GM23248 (cell line): ENCODE measurements at regions not wholly inside any gene's neighbourhood (a gene's known extent, or its start where the extent isn't known, plus 50 kb on each side); places are given as distances from the start of the nearest gene placed in this dataset.
A peak's percentile ranks its signal among the peaks of the same experiment; 100 is the strongest.

Experiments
- DNase-seq: peaks from one replicate; pipeline ENCODE4 v3.0.0-alpha.2; 2015
- H2AFZ ChIP-seq: fragments of 200-600 bp; sonication (generic); 2 replicates; pipeline ENCODE4 v1.6.1; 2016; ENCODE audit warnings: antibody characterized with exemption
- H3F3A ChIP-seq: fragments of 200-600 bp; sonication (generic); 2 replicates; pipeline ENCODE4 v1.6.1; 2016; ENCODE audit warnings: mild to moderate bottlenecking, antibody characterized with exemption, mixed run types; ENCODE audit not compliant: insufficient read depth
- H3K27ac ChIP-seq: fragments of 200-600 bp; sonication (generic); 2 replicates; pipeline ENCODE4 v1.5.1; 2016; ENCODE audit warnings: mild to moderate bottlenecking
- H3K27me3 ChIP-seq: fragments of 200-600 bp; sonication (generic); replicated peaks from 2 replicates; pipeline ENCODE4 v1.6.1; 2016; ENCODE audit warnings: mild to moderate bottlenecking; ENCODE audit not compliant: insufficient read depth
- H3K36me3 ChIP-seq: fragments of 200-600 bp; sonication (generic); 2 replicates; pipeline ENCODE4 v1.6.1; 2016; ENCODE audit warnings: low read depth, mild to moderate bottlenecking
- H3K4me1 ChIP-seq: fragments of 200-600 bp; sonication (generic); 2 replicates; pipeline ENCODE4 v1.6.1; 2016; ENCODE audit warnings: mild to moderate bottlenecking; ENCODE audit not compliant: insufficient read depth
- H3K4me2 ChIP-seq: fragments of 200-600 bp; sonication (generic); one replicate; pipeline ENCODE4 v1.6.1; 2016; ENCODE audit warnings: mild to moderate bottlenecking; ENCODE audit not compliant: unreplicated experiment
- H3K4me3 ChIP-seq: fragments of 200-600 bp; sonication (generic); 2 replicates; pipeline ENCODE4 v1.5.1; 2016; ENCODE audit warnings: mild to moderate bottlenecking
- H3K79me2 ChIP-seq: fragments of 200-600 bp; sonication (generic); 2 replicates; pipeline ENCODE4 v1.6.1; 2016; ENCODE audit warnings: mild to moderate bottlenecking; ENCODE audit not compliant: insufficient read depth
- H3K9ac ChIP-seq: fragments of 200-600 bp; sonication (generic); 2 replicates; pipeline ENCODE4 v1.6.1; 2016; ENCODE audit warnings: mild to moderate bottlenecking
- H3K9me2 ChIP-seq: fragments of 200-600 bp; sonication (generic); 2 replicates; pipeline ENCODE4 v1.6.1; 2016; ENCODE audit warnings: mixed run types, mild to moderate bottlenecking, moderate library complexity; ENCODE audit not compliant: insufficient read depth
- H3K9me3 ChIP-seq: fragments of 200-600 bp; sonication (generic); one replicate; pipeline ENCODE4 v1.6.1; 2017; ENCODE audit warnings: low read depth
- H4K20me1 ChIP-seq: fragments of 200-600 bp; sonication (generic); 2 replicates; pipeline ENCODE4 v1.6.0; 2016; ENCODE audit not compliant: insufficient read depth
- EZH2 ChIP-seq: fragments of 200-600 bp; sonication (generic); IDR thresholded peaks from 2 replicates; pipeline ENCODE4 v1.6.1; 2018; ENCODE audit warnings: antibody characterized with exemption, mild to moderate bottlenecking; ENCODE audit not compliant: insufficient read depth, poor library complexity, severe bottlenecking
- EZH2phosphoT487 ChIP-seq: fragments of 200-600 bp; sonication (generic); IDR thresholded peaks from 2 replicates; pipeline ENCODE4 v1.6.1; 2018; ENCODE audit warnings: antibody characterized with exemption, moderate library complexity, mild to moderate bottlenecking, low read depth; ENCODE audit not compliant: insufficient read depth
- WGBS, 2 experiments: methylation state at CpG; one replicate each; pipeline ENCODE4 v1.1.6; 2015 to 2017; ENCODE audit warnings: low lambda C conversion rate in 2 of 2, low coverage in 1 of 2; ENCODE audit errors: missing lambda C conversion rate in 2 of 2; 5-methylcytosine and 5-hydroxymethylcytosine counted together
- in situ Hi-C: fragments of 300-500 bp; cut with MboI; formaldehyde crosslinking; loops from 2 replicates; pipeline ENCODE4 v1.15.0; 2020

DNA sequence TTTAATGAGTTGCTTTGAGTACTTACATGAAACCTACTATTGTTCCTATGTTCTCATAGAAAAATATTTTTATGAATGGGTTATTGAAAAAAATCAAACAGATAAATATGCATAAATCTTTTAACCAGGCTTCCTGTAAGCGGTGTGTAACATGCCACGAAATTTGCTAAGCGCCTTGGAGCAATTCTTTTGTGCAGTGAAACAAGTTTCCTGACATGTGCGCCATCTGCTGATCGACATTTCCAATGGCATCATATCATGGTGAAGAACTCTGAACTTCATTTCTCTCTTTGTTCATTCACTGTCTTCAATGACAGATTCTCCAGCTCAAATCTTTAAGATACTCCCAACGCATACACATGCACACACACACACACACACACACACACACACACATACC, 145.6 kb upstream of the NAV3 start:
- Histone ChIP-seq H3K4me2 (peak overlapping the region; percentile 81), H3K79me2 (no peaks in the 10 kb centered on the region), H3K4me3 (peak overlapping the region; percentile 47), H3F3A (0 out of 2 replicates have a peak, but pooled peaks cover 6% of the 10 kb centered on the region), H3K9ac (peak overlapping the region; percentile 38), H4K20me1 (no peaks in the 10 kb centered on the region), H3K27me3 (no peaks in the 10 kb centered on the region), H3K4me1 (peaks cover 10% of the 10 kb centered on the region; the same call in 1 of the 2 replicates), H3K36me3 (no peaks in the 10 kb centered on the region), H3K9me3 (no peaks in the 10 kb centered on the region), H3K9me2 (no peaks in the 10 kb centered on the region), H2AFZ (peak overlapping the region; percentile 77), H3K27ac (no peak overlapping the region)
- TF ChIP-seq EZH2 (no peak), EZH2phosphoT487 (no peak)
- peak; percentile 90 for DNase-seq
- in situ Hi-C loops: loop anchor here (10.0 to 25.0 kb wide), 3 partner anchors 373 to 650 kb away; no protein-coding TSS in a partner anchor
- 5 to 7% methylated on average over 6 of the region's 6 CpGs for WGBS, 2 experiments

DNA sequence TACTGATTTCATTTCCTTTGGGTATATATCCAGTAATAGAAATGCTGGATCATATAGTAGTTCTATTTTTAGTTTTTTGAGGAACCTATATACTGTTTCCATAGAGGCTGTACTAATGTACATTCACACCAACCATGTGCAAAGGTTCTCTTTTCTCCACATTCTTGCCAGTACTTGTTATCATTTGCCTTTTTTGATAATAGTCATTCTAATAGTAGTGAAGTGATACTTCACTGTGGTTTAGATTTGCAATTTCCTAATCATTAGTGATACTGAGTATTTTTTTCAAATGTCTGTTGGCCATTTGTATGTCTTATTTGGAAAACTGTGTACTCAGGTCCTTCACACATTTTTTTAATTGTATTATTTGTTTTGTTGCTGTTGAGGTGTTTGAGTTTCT, 148.2 kb upstream of the NAV3 start:
- Histone ChIP-seq H3K4me3 (no peak overlapping the region), H3K36me3 (no peaks in the 10 kb centered on the region), H3K79me2 (no peaks in the 10 kb centered on the region), H3K27me3 (no peaks in the 10 kb centered on the region), H3K9ac (no peak overlapping the region), H3K27ac (no peak overlapping the region), H3K4me2 (no peak overlapping the region), H3K9me3 (no peaks in the 10 kb centered on the region), H3K9me2 (no peaks in the 10 kb centered on the region), H2AFZ (no peak overlapping the region), H3K4me1 (peaks cover 4% of the 10 kb centered on the region; the same call in 1 of the 2 replicates), H3F3A (no peaks in the 10 kb centered on the region), H4K20me1 (no peaks in the 10 kb centered on the region)
- no peak for DNase-seq
- in situ Hi-C loops: loop anchor here (10.0 to 25.0 kb wide), 3 partner anchors 370 to 648 kb away; no protein-coding TSS in a partner anchor
- no peak for TF ChIP-seq EZH2phosphoT487
- no peak for TF ChIP-seq EZH2

DNA sequence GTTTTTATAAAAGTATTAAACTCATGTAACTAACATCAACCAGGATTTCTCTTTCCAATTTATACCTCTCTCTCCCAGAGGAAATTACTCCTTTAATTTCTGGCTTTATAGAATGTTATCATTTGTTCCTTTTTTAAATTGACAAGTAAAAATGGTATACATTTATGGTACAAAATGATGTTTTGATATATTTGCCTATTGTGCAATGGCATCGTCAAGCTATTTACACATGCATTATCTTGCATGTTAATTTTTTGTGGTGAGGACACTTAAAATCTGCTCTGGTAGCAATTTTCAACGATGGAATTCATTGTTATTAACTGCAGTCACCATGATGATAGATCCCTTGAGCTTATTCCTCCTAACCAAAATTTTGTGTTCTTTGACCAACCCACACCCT, 149.0 kb upstream of the NAV3 start:
- H2AFZ ChIP-seq: no peak overlapping the region
- H3K79me2 ChIP-seq: no peaks in the 10 kb centered on the region
- no peaks in the 10 kb centered on the region for H3K9me2 ChIP-seq
- no peaks in the 10 kb centered on the region for H3F3A ChIP-seq
- H3K4me2 ChIP-seq: no peak overlapping the region
- no peaks in the 10 kb centered on the region for H4K20me1 ChIP-seq
- H3K9me3 ChIP-seq: no peaks in the 10 kb centered on the region
- H3K36me3 ChIP-seq: no peaks in the 10 kb centered on the region
- H3K4me3 ChIP-seq: no peak overlapping the region
- H3K27ac ChIP-seq: no peak overlapping the region
- peaks cover 4% of the 10 kb centered on the region; the same call in 1 of the 2 replicates for H3K4me1 ChIP-seq
- H3K9ac ChIP-seq: no peak overlapping the region
- 58 to 73% methylated on average over 2 of the region's 2 CpGs for WGBS, 2 experiments
- no peaks in the 10 kb centered on the region for H3K27me3 ChIP-seq
- TF ChIP-seq EZH2: no peak
- TF ChIP-seq EZH2phosphoT487: no peak
- in situ Hi-C loops: loop anchor here (10.0 to 25.0 kb wide), 3 partner anchors 369 to 647 kb away; no protein-coding TSS in a partner anchor
- DNase-seq: no peak

DNA sequence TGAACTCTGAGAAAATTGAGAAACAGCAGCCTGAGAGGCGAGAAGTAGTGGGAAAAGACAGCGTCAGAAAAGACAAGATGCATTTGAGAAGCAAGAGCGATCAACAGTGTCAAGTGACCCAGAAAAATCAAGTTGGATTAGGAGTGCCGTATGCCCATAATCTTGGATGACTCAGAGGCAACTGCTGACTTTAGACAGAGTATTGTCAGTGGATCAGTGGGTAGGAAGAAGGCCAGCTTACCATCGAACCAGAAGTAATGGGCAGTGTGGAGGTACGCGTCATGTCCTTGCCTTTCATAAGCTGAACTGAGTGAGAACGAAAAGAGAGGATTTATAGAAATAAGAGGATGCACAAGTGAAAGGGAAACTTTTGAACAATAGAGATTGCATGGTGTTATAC, 151.0 kb upstream of the NAV3 start:
- H3K9me3 ChIP-seq: no peaks in the 10 kb centered on the region
- 85 to 87% methylated on average over 8 of the region's 8 CpGs for WGBS, 2 experiments
- no peak overlapping the region for H3K4me3 ChIP-seq
- no peaks in the 10 kb centered on the region for H4K20me1 ChIP-seq
- TF ChIP-seq EZH2: no peak
- no peak for TF ChIP-seq EZH2phosphoT487
- no peak overlapping the region for H2AFZ ChIP-seq
- no peaks in the 10 kb centered on the region for H3F3A ChIP-seq
- H3K9me2 ChIP-seq: no peaks in the 10 kb centered on the region
- no peak overlapping the region for H3K4me2 ChIP-seq
- no peaks in the 10 kb centered on the region for H3K79me2 ChIP-seq
- DNase-seq: no peak
- H3K27ac ChIP-seq: no peak overlapping the region
- in situ Hi-C loops: loop anchor here (10.0 to 25.0 kb wide), 3 partner anchors 367 to 645 kb away; no protein-coding TSS in a partner anchor
- H3K36me3 ChIP-seq: no peaks in the 10 kb centered on the region
- H3K27me3 ChIP-seq: no peaks in the 10 kb centered on the region
- 0 out of 2 replicates have a peak, but pooled peaks cover under 1% of the 10 kb centered on the region for H3K4me1 ChIP-seq
- no peak overlapping the region for H3K9ac ChIP-seq

DNA sequence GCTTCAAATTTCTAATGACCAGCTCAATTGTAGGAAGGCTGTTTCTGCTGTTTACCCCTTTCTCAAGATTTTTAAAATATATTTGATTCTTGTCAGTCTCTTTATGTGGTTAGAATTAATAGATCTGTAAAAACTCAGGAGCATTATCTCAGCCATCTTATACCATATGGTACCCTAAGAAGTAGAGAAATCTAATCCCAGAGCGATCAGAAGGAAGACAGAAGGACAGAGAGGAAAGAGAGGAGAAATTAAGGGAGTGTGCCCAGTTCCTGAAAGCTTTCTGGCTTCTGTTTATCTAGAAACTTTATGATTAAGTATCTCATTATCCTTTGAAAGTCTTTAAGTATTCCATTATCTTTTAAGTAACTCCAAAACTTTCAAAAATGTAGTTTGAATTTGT, 152.1 kb upstream of the NAV3 start:
- DNase-seq: no peak

More for the DNA sequence above, 152.1 kb upstream of the NAV3 start:
- Histone ChIP-seq H3K9me2 (no peaks in the 10 kb centered on the region), H3K79me2 (no peaks in the 10 kb centered on the region), H3F3A (no peaks in the 10 kb centered on the region), H3K4me2 (no peak overlapping the region), H2AFZ (no peak overlapping the region), H3K9ac (no peak overlapping the region), H3K4me1 (no peaks in the 10 kb centered on the region), H3K9me3 (no peaks in the 10 kb centered on the region), H3K27ac (no peak overlapping the region), H4K20me1 (no peaks in the 10 kb centered on the region), H3K27me3 (no peaks in the 10 kb centered on the region), H3K4me3 (no peak overlapping the region), H3K36me3 (no peaks in the 10 kb centered on the region)
- TF ChIP-seq EZH2 (no peak), EZH2phosphoT487 (no peak)
- in situ Hi-C loops: loop anchor here (25.0 kb wide), 1 partner anchor 366 kb away; no protein-coding TSS in a partner anchor
- 54 to 76% methylated on average over 1 of the region's 1 CpG for WGBS, 2 experiments
